ENCODE measurements at regions not wholly inside any gene's neighbourhood (a gene's known extent, or its start where the extent isn't known, plus 50 kb on each side); places are given as distances from the start of the nearest gene placed in this dataset.

- TF ChIP-seq ZNF462 (CRISPR knock-in tag; IDR thresholded peaks at IDR 0.05): no peak
These were observed 698.4 kb downstream of the TENT5A start (continued) for GRCh38 chr6:81054036-81054435.

GRCh38 chr6:81051952-81052351 lies 700.5 kb downstream of the TENT5A start:
- no peaks in the 10 kb centered on the region for H3K36me3 Mint-ChIP-seq (ENCODE audit: low read depth)
- ATAC-seq: peak; percentile 50

More at GRCh38 chr6:81051952-81052351, 700.5 kb downstream of the TENT5A start:
- H2AFZ ChIP-seq: peak overlapping the region; percentile 30; the same call in 1 of the 2 replicates
- H3F3A ChIP-seq (replicated peaks; ENCODE audit: low read depth): no peaks in the 10 kb centered on the region
- Mint-ChIP-seq H3K27ac (no peak overlapping the region), H3K9me3 (no peaks in the 10 kb centered on the region), H3K4me3 (no peak overlapping the region), H3K27me3 (ENCODE audit: insufficient read depth, low read depth, poor library complexity) (peaks cover 3% of the 10 kb centered on the region), H3K4me1 (no peaks in the 10 kb centered on the region)
- no peaks in the 10 kb centered on the region for H3K4me1 ChIP-seq (ENCODE audit: insufficient read depth)
- no peaks in the 10 kb centered on the region for H3K79me2 ChIP-seq (replicated peaks; ENCODE audit: insufficient read depth)
- no peaks in the 10 kb centered on the region for H3K36me3 ChIP-seq (ENCODE audit: insufficient read depth)
- H4K20me1 ChIP-seq (replicated peaks; ENCODE audit: insufficient read depth): no peaks in the 10 kb centered on the region
- TF ChIP-seq REST (IDR thresholded peaks at IDR 0.05; ENCODE audit: unreplicated experiment) (no peak), CTCF (conservative IDR thresholded peaks at IDR 0.05; ENCODE audit: low read depth in 2 of 2) (peak; percentile 22 to 58; a peak in 2 of 4 replicates)
- DNase-seq (ENCODE audit: low spot score): peak; percentile 40
- no peaks in the 10 kb centered on the region for H3K27me3 ChIP-seq (ENCODE audit: insufficient read depth)
- no peak overlapping the region for H3K4me3 ChIP-seq
- H3K27ac ChIP-seq (ENCODE audit: low read depth): no peak overlapping the region
- no peaks in the 10 kb centered on the region for H3K9me2 ChIP-seq (ENCODE audit: insufficient read depth)
- no peak overlapping the region for H3K4me2 ChIP-seq

All from GM23338 (cell line).